Stimulated activated CD4-positive, alpha-beta T cell treated with anti-CD3 and anti-CD28 coated beads, Interleukin-15, amount 100 ng/mL, for 48 hours (primary cell): ENCODE measurements at regions not wholly inside any gene's neighbourhood (a gene's known extent, or its start where the extent isn't known, plus 50 kb on each side); places are given as distances from the start of the nearest gene placed in this dataset.
"Not testable (repeated sequence)": the region's sequence is repeated elsewhere in the genome, so short reads cannot be mapped to it uniquely, and the experiment has no call there.

Experiments
- DNase-seq, 2 donors: peaks; one replicate each; pipeline ENCODE4 v3.0.0-alpha.2; 2020; ENCODE audit warnings: low read depth in 2 of 2

GRCh38 chr7:50856231-50856630, 73.5 kb upstream of the GRB10 start:
- DNase-seq = no peak

- DNase-seq = no peak
These were observed 72.8 kb upstream of the GRB10 start for GRCh38 chr7:50855526-50855925.

GRCh38 chr7:50854831-50855230, 72.1 kb upstream of the GRB10 start:
- no peak for DNase-seq

GRCh38 chr7:50854247-50854646, 71.6 kb upstream of the GRB10 start:
- DNase-seq = no peak

GRCh38 chr7:50853311-50853710, 70.6 kb upstream of the GRB10 start:
- no peak for DNase-seq

GRCh38 chr7:50852901-50853300, 70.2 kb upstream of the GRB10 start:
- DNase-seq = no peak

GRCh38 chr7:50851891-50852290, 69.2 kb upstream of the GRB10 start:
- DNase-seq = no peak

- DNase-seq = no peak
These were observed 68.8 kb upstream of the GRB10 start for GRCh38 chr7:50851451-50851850.

GRCh38 chr7:50849991-50850390, 67.3 kb upstream of the GRB10 start:
- no peak for DNase-seq

- no peak for DNase-seq
These were observed 65.5 kb upstream of the GRB10 start for GRCh38 chr7:50848203-50848602.

- not testable (repeated sequence) for DNase-seq
These were observed 62.2 kb upstream of the GRB10 start for GRCh38 chr7:50844861-50845260.

GRCh38 chr7:50842041-50842440, 59.3 kb upstream of the GRB10 start:
- no peak for DNase-seq

- no peak for DNase-seq
These were observed 56.1 kb upstream of the GRB10 start for GRCh38 chr7:50838675-50839377.

GRCh38 chr7:50837965-50838364, 55.3 kb upstream of the GRB10 start:
- DNase-seq = no peak

- DNase-seq = no peak
These were observed 54.0 kb upstream of the GRB10 start for GRCh38 chr7:50836646-50837045.

GRCh38 chr7:50835156-50835555, 52.5 kb upstream of the GRB10 start:
- no peak for DNase-seq

GRCh38 chr7:50834679-50835078, 52.0 kb upstream of the GRB10 start:
- DNase-seq = no peak

GRCh38 chr7:50834031-50834535, 51.4 kb upstream of the GRB10 start:
- no peak for DNase-seq

- DNase-seq = peak; percentile 21 to 24
These were observed 50.0 kb upstream of the GRB10 start for GRCh38 chr7:50832744-50833143.
